ENCODE measurements at regions not wholly inside any gene's neighbourhood (a gene's known extent, or its start where the extent isn't known, plus 50 kb on each side); places are given as distances from the start of the nearest gene placed in this dataset.

- TF ChIP-seq CTCF (IDR thresholded peaks at IDR 0.05) (no peak), POLR2A (IDR thresholded peaks at IDR 0.05) (no peak), POLR2AphosphoS5 (IDR thresholded peaks at IDR 0.05) (no peak), EP300 (IDR thresholded peaks at IDR 0.05) (no peak)
Measured at GRCh38 chr7:131844369-131844768, 287.9 kb upstream of the PODXL start.
